ENCODE measurements at regions not wholly inside any gene's neighbourhood (a gene's known extent, or its start where the extent isn't known, plus 50 kb on each side); places are given as distances from the start of the nearest gene placed in this dataset.

DNA sequence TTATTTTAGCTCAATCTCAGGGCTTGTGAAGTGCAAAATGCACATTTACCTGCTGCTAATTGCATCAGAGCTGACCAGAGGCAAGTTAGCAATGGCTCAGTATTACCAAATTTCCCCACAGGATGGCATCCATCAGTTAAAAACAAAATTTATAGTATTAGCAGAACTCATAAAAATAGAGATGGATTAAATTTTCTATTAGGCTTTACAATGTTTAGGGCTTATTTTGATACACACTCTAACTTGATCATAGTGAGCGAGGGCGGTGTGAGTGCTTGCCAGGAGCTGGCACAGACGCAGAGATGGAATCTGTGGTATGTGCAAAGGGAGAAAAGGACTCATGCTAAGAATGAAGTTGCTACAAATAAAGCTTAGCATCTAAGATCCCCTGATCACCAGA is 241.0 kb downstream of the NSUN3 start:
- no peaks in the 10 kb centered on the region for H3K36me3 Mint-ChIP-seq (ENCODE audit: low read depth)
- H3K27me3 Mint-ChIP-seq (ENCODE audit: low read depth), result peaks cover 3% of the 10 kb centered on the region
- no peak overlapping the region for H3K4me3 Mint-ChIP-seq
- TF ChIP-seq, protein P1, sequence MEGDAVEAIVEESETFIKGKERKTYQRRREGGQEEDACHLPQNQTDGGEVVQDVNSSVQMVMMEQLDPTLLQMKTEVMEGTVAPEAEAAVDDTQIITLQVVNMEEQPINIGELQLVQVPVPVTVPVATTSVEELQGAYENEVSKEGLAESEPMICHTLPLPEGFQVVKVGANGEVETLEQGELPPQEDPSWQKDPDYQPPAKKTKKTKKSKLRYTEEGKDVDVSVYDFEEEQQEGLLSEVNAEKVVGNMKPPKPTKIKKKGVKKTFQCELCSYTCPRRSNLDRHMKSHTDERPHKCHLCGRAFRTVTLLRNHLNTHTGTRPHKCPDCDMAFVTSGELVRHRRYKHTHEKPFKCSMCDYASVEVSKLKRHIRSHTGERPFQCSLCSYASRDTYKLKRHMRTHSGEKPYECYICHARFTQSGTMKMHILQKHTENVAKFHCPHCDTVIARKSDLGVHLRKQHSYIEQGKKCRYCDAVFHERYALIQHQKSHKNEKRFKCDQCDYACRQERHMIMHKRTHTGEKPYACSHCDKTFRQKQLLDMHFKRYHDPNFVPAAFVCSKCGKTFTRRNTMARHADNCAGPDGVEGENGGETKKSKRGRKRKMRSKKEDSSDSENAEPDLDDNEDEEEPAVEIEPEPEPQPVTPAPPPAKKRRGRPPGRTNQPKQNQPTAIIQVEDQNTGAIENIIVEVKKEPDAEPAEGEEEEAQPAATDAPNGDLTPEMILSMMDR (IDR thresholded peaks at IDR 0.05; ENCODE audit: unreplicated experiment in 3 of 3), result peak in 1 of 3 experiments; percentile 17
- H3K27ac Mint-ChIP-seq, result peak overlapping the region in 2 of 3 experiments; percentile 38 to 51
- H3K4me1 Mint-ChIP-seq, result peaks cover 30% of the 10 kb centered on the region
- H3K9me3 Mint-ChIP-seq, result no peaks in the 10 kb centered on the region

DNA sequence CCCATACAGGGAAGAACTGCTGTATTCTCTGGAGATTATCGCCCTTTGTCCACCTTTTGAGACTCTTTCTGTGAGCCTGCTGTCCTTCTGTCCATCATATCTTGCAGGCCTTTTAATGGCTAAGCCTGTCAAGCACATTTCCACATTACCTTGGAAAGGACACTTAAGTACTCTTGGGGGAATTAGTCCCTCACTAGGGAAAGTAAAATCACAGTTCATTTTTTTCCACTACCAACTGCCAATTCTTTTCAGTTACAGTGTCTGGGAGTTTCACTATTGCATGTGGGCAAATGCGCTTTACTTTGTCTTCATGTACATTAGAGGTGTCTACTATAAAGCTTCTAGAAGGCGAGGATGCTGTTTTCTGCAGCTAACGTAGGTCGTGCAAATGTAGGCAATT is 242.1 kb downstream of the NSUN3 start:
- H3K27me3 Mint-ChIP-seq (ENCODE audit: low read depth), result peaks cover 3% of the 10 kb centered on the region
- no peak overlapping the region for H3K4me3 Mint-ChIP-seq
- peaks cover 30% of the 10 kb centered on the region for H3K4me1 Mint-ChIP-seq
- H3K27ac Mint-ChIP-seq, result peak overlapping the region in 1 of 3 experiments; percentile 19
- H3K36me3 Mint-ChIP-seq (ENCODE audit: low read depth), result no peaks in the 10 kb centered on the region
- TF ChIP-seq, protein P1 (IDR thresholded peaks at IDR 0.05; ENCODE audit: unreplicated experiment in 3 of 3), result no peak
- H3K9me3 Mint-ChIP-seq, result no peaks in the 10 kb centered on the region

DNA sequence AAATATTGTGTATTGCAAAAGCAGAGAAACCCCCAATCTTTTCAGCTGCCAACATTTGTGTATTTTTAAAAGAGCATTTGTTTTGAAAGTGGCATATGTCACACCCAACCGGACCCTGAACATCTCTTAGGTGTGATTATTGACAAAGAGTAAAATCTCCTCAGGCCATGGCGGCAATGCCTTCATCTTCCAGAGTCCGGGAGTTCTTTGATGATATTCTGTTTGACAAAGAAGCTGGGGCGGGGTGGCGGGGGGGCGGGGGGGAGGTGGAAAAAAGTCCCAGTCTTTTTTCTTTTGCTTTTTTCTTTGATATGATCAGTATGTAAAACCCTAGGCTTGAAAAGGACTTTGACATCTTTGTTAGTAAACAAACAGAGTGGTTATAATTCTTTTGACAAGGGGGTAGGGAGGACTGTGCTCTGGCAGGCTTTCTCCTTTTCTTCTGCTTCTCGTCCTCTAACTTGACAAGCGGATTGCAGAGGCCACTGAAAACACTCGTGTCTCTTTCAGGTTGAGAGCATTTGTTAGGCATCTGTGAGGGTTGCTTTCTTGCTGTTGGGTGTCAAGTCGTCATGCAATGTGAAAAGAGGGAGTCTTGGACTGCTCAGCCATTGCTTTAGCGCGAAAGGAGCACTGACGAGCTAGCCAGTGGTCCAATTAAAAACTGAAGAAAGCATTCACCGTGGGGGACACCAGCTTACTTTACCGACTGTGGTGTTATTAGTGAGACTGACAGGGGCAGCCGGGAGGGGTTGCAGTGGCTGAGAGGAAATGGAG is 243.2 kb downstream of the NSUN3 start:
- Mint-ChIP-seq H3K36me3 (ENCODE audit: low read depth) (no peaks in the 10 kb centered on the region), H3K27ac (peak overlapping the region in 1 of 3 experiments; percentile 18), H3K4me3 (peak overlapping the region in 1 of 3 experiments; percentile 25), H3K9me3 (no peaks in the 10 kb centered on the region), H3K27me3 (ENCODE audit: low read depth) (peaks cover under 1% of the 10 kb centered on the region), H3K4me1 (peaks cover 30% of the 10 kb centered on the region)
- TF ChIP-seq, protein P1 (IDR thresholded peaks at IDR 0.05; ENCODE audit: unreplicated experiment in 3 of 3), result no peak

DNA sequence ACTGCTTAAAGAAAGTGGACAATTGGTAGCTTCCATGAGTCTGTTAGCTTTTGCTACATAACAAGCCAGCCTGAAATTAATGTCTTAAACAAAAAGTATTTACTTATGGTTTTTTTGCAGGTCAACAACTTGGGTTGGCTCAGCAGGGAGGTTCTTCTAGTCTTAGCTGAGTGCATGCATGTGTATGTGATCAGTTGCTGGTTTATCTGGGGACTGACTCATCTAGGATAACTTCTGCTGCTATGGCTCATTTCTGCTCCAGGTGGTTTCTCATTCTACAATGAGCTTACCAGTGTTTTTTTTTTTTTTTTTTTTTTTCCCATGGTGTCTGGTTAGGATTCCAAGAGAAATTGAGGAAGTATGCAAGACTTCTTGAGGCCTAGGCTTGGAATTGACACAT is 244.7 kb downstream of the NSUN3 start:
- Mint-ChIP-seq H3K9me3 (no peaks in the 10 kb centered on the region), H3K27me3 (ENCODE audit: low read depth) (no peaks in the 10 kb centered on the region), H3K4me1 (peaks cover 40% of the 10 kb centered on the region), H3K36me3 (ENCODE audit: low read depth) (no peaks in the 10 kb centered on the region), H3K27ac (no peak overlapping the region), H3K4me3 (no peak overlapping the region)
- TF ChIP-seq, protein P1 (IDR thresholded peaks at IDR 0.05; ENCODE audit: unreplicated experiment in 3 of 3), result no peak

DNA sequence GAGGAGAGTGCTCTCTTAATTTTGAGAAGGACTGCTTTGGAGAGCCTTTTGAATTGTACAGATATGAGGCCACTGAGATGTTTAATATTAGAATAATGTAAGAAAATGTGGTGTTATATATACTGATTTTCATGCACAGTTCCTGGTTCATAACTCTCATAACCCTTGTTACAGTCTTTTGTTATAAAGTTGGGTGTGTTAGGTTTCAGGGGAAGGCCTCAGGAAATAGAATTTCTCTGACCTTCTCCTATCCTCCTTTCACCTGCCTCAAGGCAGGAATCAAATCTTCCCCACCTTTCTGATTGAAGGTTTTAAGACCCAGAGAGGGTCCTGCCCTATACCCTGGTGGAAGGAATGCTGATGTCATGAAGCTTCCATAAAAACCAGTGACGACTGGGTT is 245.9 kb downstream of the NSUN3 start:
- Mint-ChIP-seq H3K27ac (no peak overlapping the region), H3K9me3 (no peaks in the 10 kb centered on the region), H3K27me3 (ENCODE audit: low read depth) (no peaks in the 10 kb centered on the region), H3K36me3 (ENCODE audit: low read depth) (no peaks in the 10 kb centered on the region), H3K4me3 (no peak overlapping the region), H3K4me1 (peaks cover 36% of the 10 kb centered on the region)
- TF ChIP-seq, protein P1 (IDR thresholded peaks at IDR 0.05; ENCODE audit: unreplicated experiment in 3 of 3), result no peak
